ENCODE measurements at regions not wholly inside any gene's neighbourhood (a gene's known extent, or its start where the extent isn't known, plus 50 kb on each side); places are given as distances from the start of the nearest gene placed in this dataset.

DNA sequence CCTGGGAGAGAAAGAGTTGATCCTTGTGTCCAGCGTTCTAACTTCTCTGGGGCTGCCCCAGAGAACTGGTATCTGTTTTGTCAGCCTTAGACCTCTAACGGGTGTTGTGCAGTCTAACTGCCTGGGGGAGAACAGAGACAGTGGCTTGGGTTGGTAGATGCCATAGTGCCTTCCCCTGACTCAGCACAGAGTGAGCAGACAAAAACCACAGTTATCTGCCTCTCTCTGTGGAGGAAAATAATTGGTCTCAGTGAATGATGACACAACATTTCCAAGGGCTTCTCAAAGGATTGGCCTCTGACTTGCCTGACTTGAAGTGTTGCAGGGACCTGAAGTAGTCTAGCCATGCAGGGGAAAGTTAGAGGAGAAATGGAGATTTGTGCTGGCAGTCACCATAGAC lies 226.2 kb upstream of the MAN1A1 start:
- no peak for DNase-seq

GRCh38 chr6:119568580-119568979 lies 219.0 kb upstream of the MAN1A1 start:
- no peak for DNase-seq

- no peak for DNase-seq
These were observed 217.1 kb upstream of the MAN1A1 start for GRCh38 chr6:119566546-119567260.

DNA sequence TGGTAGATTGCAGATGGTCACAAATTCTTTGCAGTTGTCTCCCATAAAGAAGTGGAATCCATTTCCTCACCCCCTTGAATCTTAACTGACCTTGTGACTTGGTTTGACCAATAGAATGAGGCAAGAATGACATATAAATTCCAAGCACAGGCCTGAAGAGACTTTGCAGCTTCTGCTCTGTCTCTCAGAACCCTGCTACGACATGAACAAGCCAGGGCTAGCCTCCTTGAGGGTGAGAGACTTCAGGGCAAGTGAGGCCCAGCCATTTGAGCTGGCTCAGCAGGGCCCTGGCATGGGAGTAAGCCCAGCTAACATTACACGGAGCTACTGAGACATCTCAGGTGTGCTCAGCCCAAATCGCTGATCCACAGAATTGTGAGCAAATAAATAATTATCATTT lies 216.3 kb upstream of the MAN1A1 start:
- DNase-seq: no peak

DNA sequence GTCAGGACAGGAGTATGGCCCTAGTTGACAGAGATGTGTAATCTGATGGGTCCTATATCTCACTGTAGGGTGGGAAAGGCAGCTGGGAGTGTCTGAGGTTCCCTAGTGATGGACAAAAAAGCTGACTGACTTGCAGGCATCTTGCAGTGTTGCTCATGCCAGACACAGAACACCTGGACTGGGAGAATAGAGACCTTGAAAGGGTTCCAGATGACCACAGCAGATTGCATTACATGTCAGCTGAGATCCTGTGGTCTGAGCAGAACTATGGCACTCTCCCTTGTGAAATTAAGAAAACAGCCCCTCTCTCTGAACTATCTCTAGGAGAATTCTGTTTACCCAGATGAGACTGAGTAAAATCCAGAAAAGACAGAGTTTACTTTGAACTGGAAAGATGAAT lies 212.6 kb upstream of the MAN1A1 start:
- DNase-seq: no peak

DNA sequence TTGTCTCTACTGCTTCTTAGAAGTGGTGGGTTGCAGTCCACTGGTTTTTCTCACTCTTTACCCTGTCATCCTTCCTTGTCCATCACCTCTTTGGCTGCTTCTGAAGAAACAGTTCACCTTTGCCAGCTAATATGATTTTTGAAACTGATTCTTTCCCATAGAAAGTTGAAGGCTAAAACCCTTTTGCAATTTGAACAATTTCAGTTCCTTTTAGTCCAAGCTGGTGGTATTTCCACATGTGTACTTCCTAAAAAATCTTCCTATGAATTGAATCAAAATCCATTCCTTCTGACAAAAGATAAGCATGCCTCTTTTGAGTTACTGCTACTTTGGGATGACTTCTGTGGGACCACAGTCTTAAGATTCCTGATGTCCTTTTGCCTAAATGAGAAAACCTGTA lies 210.0 kb upstream of the MAN1A1 start:
- DNase-seq: no peak

DNA sequence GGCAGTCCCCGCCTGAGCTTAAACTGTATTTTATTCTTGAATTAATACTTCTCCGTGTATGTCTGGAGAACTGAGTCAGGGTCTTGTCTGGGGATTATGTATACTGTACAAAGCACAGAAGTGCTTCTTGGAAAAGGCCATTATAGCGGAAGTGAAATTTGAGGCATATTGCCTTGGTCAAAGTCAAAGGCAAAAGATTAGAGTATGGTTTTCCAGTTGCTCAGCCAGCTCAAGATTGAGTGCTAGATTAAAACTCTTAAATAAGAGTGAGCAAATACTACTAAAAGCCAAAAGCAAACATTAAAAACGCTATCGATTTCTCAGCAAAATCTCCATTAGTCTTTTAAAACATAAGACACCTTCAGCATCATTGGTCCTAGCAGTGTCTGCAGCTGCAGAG lies 207.7 kb upstream of the MAN1A1 start:
- DNase-seq: no peak

DNA sequence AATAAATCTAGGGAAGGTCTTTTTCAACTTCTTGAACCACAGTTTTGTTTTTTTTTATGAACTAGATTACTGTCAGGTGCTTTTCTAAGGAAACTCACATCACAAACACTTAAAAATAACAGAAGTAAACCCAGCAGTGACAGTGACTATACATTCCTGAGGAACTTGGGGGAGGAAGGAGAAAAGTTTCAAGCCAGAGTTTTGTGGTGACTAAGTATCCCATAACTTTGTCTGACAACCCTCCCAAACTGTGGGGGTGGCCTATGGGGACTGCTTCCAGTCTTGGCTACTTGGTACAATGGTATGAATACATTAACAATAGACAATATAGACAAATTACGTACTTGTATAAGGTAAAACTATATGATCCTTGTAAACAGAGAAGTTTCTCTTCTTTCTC lies 202.5 kb upstream of the MAN1A1 start:
- no peak for DNase-seq

DNA sequence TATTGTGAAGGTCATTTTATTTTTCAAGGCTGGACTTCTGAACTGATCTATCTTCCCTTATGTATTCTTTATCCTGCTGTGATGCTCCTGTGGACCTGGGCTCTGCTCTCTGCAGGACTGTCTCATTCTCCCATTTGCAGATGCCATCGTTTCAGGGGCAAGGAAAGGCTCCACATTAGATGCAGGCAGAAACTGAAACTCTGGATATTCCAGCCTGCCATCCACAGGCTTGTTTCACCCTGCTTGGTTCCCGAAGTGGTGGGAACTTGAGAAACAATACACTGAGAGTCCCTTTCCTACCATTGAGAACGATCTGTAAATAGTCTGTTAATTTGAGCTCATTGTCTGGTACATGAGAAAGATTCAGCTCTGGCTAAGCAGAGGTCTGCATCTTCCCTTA lies 197.5 kb upstream of the MAN1A1 start:
- DNase-seq: no peak

DNA sequence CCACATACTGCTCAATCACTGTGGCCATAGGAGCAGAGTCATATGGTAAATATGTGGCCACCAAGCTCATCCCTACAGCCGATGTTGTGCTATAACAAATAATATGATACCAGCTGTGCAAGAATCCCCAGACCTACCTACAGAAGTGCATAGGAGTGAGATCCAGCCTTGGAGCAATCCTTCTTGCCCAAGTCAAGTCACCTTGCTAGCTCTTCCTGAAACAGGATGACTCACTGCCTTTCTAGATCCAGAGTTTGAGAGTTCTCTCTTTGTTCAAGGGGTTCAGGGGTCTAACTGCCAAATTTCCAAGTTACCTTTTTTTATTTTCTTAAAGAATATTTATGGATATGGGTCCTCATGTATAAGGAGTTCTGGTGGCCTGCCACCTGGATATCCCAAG lies 195.7 kb upstream of the MAN1A1 start:
- no peak for DNase-seq

GRCh38 chr6:119544325-119545175 lies 195.0 kb upstream of the MAN1A1 start:
- no peak for DNase-seq

- DNase-seq: no peak
These were observed 193.8 kb upstream of the MAN1A1 start for GRCh38 chr6:119543332-119543731.

DNA sequence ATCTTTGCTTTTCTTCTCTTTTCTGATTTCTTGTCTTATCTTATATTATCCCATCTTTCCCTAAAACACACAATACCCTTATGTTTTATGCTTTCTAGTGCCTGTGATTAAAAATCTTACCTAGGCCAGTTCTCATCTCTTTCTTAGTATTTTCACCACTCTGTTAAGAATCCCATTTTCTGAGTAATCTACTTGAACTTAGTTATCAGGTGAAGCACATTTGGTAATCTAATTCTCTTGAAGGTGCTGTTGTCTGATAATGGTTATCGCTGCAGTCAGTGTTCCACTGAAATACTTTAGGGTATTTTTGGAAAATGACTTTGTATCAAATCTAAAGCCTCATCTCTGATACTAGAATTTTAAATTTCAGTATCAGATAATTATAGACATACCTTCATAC lies 192.5 kb upstream of the MAN1A1 start:
- no peak for DNase-seq

- no peak for DNase-seq
These were observed 191.8 kb upstream of the MAN1A1 start for GRCh38 chr6:119541132-119541905.

DNA sequence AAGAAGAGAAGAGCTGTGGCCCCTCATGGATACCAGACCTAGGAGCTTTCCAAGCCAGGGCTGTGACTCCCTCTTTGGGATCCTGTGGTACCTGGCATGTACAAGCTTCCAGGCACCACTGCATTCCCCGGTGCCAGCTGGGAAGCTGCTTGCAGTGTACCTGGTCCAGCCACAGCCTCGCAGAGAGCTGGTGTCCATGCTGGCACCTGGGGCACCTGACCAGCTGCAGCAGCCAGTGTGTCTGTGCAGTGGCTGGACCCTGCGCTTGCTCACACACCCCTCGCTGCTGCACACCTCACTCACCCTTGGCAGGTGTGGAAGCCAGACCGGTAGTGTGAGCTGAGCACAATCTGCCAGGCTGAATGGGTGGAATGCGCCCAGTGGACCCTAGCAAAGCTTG lies 190.9 kb upstream of the MAN1A1 start:
- no peak for DNase-seq

DNA sequence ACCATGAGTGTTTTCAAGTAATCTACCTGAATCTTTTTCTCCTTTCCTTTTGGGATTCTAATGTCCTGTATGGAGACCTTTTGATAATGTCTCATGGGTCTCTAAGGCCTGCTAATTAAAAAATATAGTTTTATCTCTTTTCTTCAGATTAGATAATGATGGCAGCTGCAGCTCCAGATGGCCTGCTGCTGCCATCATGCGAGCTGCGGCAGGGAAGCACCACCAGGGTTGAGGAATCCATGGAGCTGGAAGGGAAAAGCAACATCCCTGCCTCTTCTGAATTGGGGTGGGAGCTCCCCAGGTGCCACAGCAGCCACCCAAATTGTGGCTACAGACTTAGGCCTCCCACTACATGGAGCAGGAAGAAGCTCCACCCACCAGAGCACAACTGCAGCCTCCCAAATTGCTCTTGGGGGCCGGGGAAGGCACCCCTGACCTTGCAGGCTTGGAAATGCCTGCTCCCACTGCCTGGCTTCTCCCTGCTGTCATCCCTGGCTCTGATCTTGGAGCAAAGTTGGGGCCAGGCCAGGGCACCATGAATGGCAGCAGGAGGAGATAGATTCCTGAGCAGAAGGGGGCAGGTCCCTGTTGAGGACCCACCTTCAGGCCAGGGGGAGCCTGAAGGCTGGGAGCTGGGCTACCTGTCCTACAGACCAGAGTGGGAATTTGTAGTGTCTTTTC lies 189.6 kb upstream of the MAN1A1 start:
- DNase-seq: no peak

GRCh38 chr6:119536666-119537065 lies 187.1 kb upstream of the MAN1A1 start:
- DNase-seq: no peak

DNA sequence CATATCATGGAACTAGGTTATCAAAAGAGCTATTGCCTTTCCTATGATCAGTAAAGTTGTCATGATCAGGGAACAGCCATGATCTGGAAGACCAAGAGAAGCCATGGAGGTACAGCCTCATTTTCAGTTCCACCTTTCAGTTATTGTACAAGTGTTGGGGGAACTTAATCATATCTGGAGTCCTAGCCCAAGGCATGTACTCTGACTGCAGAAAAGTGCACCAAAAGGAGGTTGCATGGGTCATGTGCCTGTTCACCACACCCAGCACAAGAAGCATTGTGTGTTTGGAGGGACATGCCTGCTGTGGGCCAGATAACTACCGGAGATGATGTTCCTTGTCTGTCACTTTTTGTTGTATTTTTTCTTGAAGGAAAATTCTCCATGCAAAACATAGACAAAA lies 185.8 kb upstream of the MAN1A1 start:
- no peak for DNase-seq

- no peak for DNase-seq
These were observed 184.2 kb upstream of the MAN1A1 start for GRCh38 chr6:119533603-119534279.

- no peak for DNase-seq
These were observed 177.6 kb upstream of the MAN1A1 start for GRCh38 chr6:119527231-119527578.

GRCh38 chr6:119526561-119527230 lies 177.1 kb upstream of the MAN1A1 start:
- DNase-seq: no peak

- DNase-seq: no peak
These were observed 174.8 kb upstream of the MAN1A1 start for GRCh38 chr6:119524410-119524809.

Measured in retina (tissue), 1 donor.